Vagina (tissue), 2 donors: ENCODE measurements at regions not wholly inside any gene's neighbourhood (a gene's known extent, or its start where the extent isn't known, plus 50 kb on each side); places are given as distances from the start of the nearest gene placed in this dataset.

Source experiments
- CTCF ChIP-seq, 3 experiments: fragments of 450-650 bp in 2 of 3; fragments of 200-600 bp in 1 of 3; sonication (generic) in 1 of 3; IDR thresholded peaks; one replicate each; pipeline ENCODE4 v1.5.1; 2017 to 2019; ENCODE audit warnings: antibody characterized with exemption in 3 of 3, mild to moderate bottlenecking in 2 of 3, moderate library complexity in 2 of 3
- POLR2A ChIP-seq, 2 donors: fragments of 450-650 bp; IDR thresholded peaks; one replicate each; pipeline ENCODE4 v1.6.1; 2017; ENCODE audit warnings: antibody characterized with exemption in 2 of 2, mild to moderate bottlenecking in 2 of 2, moderate library complexity in 2 of 2
- POLR2AphosphoS5 ChIP-seq, 2 donors: sonication (generic); formaldehyde crosslinking; IDR thresholded peaks; one replicate each; pipeline ENCODE4 v1.9.0; 2017; ENCODE audit warnings: antibody characterized with exemption in 2 of 2, mild to moderate bottlenecking in 2 of 2, low read depth in 1 of 2; ENCODE audit not compliant: insufficient read depth in 1 of 2

- TF ChIP-seq POLR2A (IDR thresholded peaks at IDR 0.05) (no peak), CTCF (IDR thresholded peaks at IDR 0.05) (no peak), POLR2AphosphoS5 (IDR thresholded peaks at IDR 0.05; ENCODE audit: insufficient read depth in 1 of 2, low read depth in 1 of 2) (no peak)
These were observed 67.2 kb upstream of the ETAA1 start for GRCh38 chr2:67329951-67330350.
